ENCODE measurements at regions not wholly inside any gene's neighbourhood (a gene's known extent, or its start where the extent isn't known, plus 50 kb on each side); places are given as distances from the start of the nearest gene placed in this dataset.

DNA sequence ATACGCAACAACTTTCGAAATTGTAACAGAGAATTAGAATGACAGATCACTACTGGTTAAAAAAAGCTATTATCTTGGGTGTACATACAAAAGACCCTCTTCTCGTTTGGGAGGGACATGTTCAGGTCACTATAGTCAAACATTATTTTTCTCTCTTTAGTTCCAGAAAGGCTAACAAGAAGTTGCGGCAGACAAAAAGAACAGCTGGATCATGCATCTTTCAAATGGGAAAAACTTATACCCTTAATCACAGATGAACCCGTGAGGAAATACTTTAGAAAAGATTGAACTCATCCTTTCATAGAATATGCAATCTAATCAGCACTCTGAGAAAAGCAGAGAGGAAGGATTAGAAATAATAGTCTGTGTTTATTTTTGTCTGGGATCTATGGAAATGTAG is 72.5 kb downstream of the EVX1 start:
- Histone ChIP-seq H3K27ac (replicated peaks) (no peak overlapping the region), H3K27me3 (ENCODE audit: insufficient read depth, poor library complexity, severe bottlenecking) (peaks cover 3% of the 10 kb centered on the region), H3K4me3 (replicated peaks; ENCODE audit: insufficient read depth, low read length) (no peak overlapping the region)
- TF ChIP-seq, protein P1, sequence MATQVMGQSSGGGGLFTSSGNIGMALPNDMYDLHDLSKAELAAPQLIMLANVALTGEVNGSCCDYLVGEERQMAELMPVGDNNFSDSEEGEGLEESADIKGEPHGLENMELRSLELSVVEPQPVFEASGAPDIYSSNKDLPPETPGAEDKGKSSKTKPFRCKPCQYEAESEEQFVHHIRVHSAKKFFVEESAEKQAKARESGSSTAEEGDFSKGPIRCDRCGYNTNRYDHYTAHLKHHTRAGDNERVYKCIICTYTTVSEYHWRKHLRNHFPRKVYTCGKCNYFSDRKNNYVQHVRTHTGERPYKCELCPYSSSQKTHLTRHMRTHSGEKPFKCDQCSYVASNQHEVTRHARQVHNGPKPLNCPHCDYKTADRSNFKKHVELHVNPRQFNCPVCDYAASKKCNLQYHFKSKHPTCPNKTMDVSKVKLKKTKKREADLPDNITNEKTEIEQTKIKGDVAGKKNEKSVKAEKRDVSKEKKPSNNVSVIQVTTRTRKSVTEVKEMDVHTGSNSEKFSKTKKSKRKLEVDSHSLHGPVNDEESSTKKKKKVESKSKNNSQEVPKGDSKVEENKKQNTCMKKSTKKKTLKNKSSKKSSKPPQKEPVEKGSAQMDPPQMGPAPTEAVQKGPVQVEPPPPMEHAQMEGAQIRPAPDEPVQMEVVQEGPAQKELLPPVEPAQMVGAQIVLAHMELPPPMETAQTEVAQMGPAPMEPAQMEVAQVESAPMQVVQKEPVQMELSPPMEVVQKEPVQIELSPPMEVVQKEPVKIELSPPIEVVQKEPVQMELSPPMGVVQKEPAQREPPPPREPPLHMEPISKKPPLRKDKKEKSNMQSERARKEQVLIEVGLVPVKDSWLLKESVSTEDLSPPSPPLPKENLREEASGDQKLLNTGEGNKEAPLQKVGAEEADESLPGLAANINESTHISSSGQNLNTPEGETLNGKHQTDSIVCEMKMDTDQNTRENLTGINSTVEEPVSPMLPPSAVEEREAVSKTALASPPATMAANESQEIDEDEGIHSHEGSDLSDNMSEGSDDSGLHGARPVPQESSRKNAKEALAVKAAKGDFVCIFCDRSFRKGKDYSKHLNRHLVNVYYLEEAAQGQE (IDR thresholded peaks at IDR 0.05; ENCODE audit: insufficient replicate concordance, low read depth) = no peak
- TF ChIP-seq, protein P2, sequence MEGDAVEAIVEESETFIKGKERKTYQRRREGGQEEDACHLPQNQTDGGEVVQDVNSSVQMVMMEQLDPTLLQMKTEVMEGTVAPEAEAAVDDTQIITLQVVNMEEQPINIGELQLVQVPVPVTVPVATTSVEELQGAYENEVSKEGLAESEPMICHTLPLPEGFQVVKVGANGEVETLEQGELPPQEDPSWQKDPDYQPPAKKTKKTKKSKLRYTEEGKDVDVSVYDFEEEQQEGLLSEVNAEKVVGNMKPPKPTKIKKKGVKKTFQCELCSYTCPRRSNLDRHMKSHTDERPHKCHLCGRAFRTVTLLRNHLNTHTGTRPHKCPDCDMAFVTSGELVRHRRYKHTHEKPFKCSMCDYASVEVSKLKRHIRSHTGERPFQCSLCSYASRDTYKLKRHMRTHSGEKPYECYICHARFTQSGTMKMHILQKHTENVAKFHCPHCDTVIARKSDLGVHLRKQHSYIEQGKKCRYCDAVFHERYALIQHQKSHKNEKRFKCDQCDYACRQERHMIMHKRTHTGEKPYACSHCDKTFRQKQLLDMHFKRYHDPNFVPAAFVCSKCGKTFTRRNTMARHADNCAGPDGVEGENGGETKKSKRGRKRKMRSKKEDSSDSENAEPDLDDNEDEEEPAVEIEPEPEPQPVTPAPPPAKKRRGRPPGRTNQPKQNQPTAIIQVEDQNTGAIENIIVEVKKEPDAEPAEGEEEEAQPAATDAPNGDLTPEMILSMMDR (IDR thresholded peaks at IDR 0.05; ENCODE audit: insufficient read depth, low read length) = no peak
- TF ChIP-seq GABPA (IDR thresholded peaks at IDR 0.05; ENCODE audit: low read depth) (no peak), POLR2AphosphoS5 (IDR thresholded peaks at IDR 0.05; ENCODE audit: low read depth) (no peak), SPI1 (IDR thresholded peaks at IDR 0.05; ENCODE audit: borderline replicate concordance, low read depth) (no peak)
- DNase-seq (ENCODE audit: low read depth in 1 of 2, low spot score in 1 of 2) = no peak

DNA sequence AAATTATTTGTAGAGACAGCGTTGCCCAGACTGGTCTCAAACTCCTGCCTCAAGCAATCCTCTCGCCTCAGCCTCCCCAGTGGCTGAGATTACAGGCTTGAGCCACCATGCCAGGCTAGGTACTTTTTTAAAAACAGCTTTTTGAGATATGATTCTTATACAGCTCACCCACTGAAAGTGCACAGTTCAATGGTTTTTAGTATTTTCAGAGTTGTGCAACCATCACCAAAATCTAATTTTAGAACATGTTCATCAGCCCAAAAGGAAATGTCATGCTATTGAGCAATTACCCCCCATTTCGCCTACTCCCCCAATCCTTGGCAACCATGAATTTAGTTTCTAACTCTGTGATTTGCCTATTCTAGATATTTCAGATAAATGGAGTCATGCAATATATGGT is 73.7 kb downstream of the EVX1 start:
- no peak for TF ChIP-seq GABPA (IDR thresholded peaks at IDR 0.05; ENCODE audit: low read depth)
- TF ChIP-seq, protein P1 (IDR thresholded peaks at IDR 0.05; ENCODE audit: insufficient replicate concordance, low read depth) = no peak
- TF ChIP-seq, protein P2 (IDR thresholded peaks at IDR 0.05; ENCODE audit: insufficient read depth, low read length) = no peak
- TF ChIP-seq SPI1 (IDR thresholded peaks at IDR 0.05; ENCODE audit: borderline replicate concordance, low read depth) = no peak
- TF ChIP-seq POLR2AphosphoS5 (IDR thresholded peaks at IDR 0.05; ENCODE audit: low read depth) = no peak
- peaks cover 3% of the 10 kb centered on the region for H3K27me3 ChIP-seq (ENCODE audit: insufficient read depth, poor library complexity, severe bottlenecking)
- no peak for DNase-seq (ENCODE audit: low read depth in 1 of 2, low spot score in 1 of 2)
- H3K27ac ChIP-seq (replicated peaks) = no peak overlapping the region
- H3K4me3 ChIP-seq (replicated peaks; ENCODE audit: insufficient read depth, low read length) = no peak overlapping the region

DNA sequence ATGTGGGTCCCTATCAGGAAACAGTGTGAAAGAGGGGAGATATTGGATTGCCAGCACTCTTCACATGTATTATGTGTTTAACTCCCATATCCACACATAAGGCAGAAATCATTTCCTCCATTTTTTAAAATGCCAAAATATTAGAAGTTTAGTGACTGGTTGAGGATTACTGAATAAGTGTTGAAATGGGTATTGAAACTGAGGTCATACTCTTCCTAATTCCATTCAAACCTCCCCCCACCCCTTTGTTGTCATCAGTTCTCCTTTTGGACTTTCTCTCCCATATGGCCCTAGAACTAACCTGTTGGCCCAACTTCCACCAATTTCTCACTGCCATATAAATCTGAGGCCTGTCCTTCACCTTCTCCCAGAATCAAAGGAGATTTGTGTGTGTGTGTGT is 81.6 kb downstream of the EVX1 start:
- no peak overlapping the region for H3K4me3 ChIP-seq (replicated peaks; ENCODE audit: insufficient read depth, low read length)
- DNase-seq (ENCODE audit: low read depth in 1 of 2, low spot score in 1 of 2) = no peak
- no peaks in the 10 kb centered on the region for H3K27me3 ChIP-seq (ENCODE audit: insufficient read depth, poor library complexity, severe bottlenecking)
- TF ChIP-seq SPI1 (IDR thresholded peaks at IDR 0.05; ENCODE audit: borderline replicate concordance, low read depth) = no peak
- TF ChIP-seq, protein P2 (IDR thresholded peaks at IDR 0.05; ENCODE audit: insufficient read depth, low read length) = no peak
- H3K27ac ChIP-seq (replicated peaks) = no peak overlapping the region

DNA sequence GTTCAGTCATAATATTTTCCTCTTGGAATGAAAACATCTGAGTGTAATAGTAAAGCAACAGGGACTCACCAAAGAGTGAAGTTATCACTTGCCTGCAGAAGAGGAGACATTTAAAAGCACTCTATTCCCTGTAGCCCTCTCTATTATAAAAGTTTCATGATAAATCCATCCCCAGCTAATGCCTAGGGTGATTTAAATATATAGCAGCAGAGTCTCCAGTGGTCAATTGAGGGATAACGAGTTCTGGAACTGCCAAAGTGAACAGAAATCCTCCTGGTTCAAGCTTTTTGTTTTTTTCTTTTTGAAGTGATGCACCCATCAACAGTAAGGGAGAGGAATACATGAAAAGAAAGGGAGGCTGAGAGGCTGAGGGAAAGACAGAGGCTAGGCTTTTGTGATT is 87.3 kb downstream of the EVX1 start:
- no peaks in the 10 kb centered on the region for H3K27me3 ChIP-seq (ENCODE audit: insufficient read depth, poor library complexity, severe bottlenecking)
- H3K4me3 ChIP-seq (replicated peaks; ENCODE audit: insufficient read depth, low read length) = no peak overlapping the region
- H3K27ac ChIP-seq (replicated peaks) = no peak overlapping the region
- TF ChIP-seq SPI1 (IDR thresholded peaks at IDR 0.05; ENCODE audit: borderline replicate concordance, low read depth) = no peak
- no peak for TF ChIP-seq POLR2AphosphoS5 (IDR thresholded peaks at IDR 0.05; ENCODE audit: low read depth)
- TF ChIP-seq GABPA (IDR thresholded peaks at IDR 0.05; ENCODE audit: low read depth) = no peak
- TF ChIP-seq, protein P1 (IDR thresholded peaks at IDR 0.05; ENCODE audit: insufficient replicate concordance, low read depth) = no peak
- TF ChIP-seq, protein P2 (IDR thresholded peaks at IDR 0.05; ENCODE audit: insufficient read depth, low read length) = no peak
- no peak for DNase-seq (ENCODE audit: low read depth in 1 of 2, low spot score in 1 of 2)

Data from HL-60 (cell line).